ENCODE measurements at regions not wholly inside any gene's neighbourhood (a gene's known extent, or its start where the extent isn't known, plus 50 kb on each side); places are given as distances from the start of the nearest gene placed in this dataset.

DNA sequence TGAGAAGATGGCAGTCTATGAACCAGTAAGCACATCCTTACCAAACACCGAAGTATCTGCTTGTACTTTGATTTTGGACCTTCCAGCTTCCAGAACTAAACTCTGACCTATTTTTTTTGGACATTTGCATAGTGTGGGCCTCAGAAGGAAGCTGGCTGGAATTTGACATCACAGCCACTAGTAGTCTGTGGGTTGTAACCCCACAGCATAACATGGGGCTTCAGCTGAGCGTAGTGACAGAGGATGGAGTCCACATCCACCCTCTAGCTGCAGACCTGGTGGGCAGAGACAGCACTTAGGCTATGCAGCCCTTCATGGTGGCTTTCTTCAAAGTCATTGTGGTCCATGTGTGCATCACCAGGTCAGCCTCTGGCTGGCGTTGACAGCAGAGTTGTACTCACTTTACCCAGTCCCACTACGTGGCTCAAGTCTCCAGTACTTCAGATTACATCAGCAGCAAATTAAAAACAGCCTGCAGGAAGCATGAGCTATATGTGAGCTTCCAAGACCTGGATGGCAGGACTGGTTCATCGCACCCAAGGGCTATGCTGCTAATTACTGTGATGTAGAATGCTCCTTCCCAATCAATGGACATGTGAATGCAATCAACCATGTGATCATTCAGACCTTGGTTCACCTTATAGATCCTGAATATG, 58.6 kb upstream of the VPREB1 start:
- TF ChIP-seq, protein P1, sequence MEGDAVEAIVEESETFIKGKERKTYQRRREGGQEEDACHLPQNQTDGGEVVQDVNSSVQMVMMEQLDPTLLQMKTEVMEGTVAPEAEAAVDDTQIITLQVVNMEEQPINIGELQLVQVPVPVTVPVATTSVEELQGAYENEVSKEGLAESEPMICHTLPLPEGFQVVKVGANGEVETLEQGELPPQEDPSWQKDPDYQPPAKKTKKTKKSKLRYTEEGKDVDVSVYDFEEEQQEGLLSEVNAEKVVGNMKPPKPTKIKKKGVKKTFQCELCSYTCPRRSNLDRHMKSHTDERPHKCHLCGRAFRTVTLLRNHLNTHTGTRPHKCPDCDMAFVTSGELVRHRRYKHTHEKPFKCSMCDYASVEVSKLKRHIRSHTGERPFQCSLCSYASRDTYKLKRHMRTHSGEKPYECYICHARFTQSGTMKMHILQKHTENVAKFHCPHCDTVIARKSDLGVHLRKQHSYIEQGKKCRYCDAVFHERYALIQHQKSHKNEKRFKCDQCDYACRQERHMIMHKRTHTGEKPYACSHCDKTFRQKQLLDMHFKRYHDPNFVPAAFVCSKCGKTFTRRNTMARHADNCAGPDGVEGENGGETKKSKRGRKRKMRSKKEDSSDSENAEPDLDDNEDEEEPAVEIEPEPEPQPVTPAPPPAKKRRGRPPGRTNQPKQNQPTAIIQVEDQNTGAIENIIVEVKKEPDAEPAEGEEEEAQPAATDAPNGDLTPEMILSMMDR (IDR thresholded peaks at IDR 0.05; ENCODE audit: poor library complexity, severe bottlenecking) = no peak
- TF ChIP-seq TAF1 (IDR thresholded peaks at IDR 0.05; ENCODE audit: low read depth) (no peak), EP300 (conservative IDR thresholded peaks at IDR 0.05; ENCODE audit: poor library complexity, severe bottlenecking) (no peak), SMC3 (conservative IDR thresholded peaks at IDR 0.05; ENCODE audit: poor library complexity) (no peak), EZH2 (IDR thresholded peaks at IDR 0.05; ENCODE audit: borderline replicate concordance, insufficient read depth, low read length, poor library complexity, severe bottlenecking) (no peak)
- TF ChIP-seq, protein P2, sequence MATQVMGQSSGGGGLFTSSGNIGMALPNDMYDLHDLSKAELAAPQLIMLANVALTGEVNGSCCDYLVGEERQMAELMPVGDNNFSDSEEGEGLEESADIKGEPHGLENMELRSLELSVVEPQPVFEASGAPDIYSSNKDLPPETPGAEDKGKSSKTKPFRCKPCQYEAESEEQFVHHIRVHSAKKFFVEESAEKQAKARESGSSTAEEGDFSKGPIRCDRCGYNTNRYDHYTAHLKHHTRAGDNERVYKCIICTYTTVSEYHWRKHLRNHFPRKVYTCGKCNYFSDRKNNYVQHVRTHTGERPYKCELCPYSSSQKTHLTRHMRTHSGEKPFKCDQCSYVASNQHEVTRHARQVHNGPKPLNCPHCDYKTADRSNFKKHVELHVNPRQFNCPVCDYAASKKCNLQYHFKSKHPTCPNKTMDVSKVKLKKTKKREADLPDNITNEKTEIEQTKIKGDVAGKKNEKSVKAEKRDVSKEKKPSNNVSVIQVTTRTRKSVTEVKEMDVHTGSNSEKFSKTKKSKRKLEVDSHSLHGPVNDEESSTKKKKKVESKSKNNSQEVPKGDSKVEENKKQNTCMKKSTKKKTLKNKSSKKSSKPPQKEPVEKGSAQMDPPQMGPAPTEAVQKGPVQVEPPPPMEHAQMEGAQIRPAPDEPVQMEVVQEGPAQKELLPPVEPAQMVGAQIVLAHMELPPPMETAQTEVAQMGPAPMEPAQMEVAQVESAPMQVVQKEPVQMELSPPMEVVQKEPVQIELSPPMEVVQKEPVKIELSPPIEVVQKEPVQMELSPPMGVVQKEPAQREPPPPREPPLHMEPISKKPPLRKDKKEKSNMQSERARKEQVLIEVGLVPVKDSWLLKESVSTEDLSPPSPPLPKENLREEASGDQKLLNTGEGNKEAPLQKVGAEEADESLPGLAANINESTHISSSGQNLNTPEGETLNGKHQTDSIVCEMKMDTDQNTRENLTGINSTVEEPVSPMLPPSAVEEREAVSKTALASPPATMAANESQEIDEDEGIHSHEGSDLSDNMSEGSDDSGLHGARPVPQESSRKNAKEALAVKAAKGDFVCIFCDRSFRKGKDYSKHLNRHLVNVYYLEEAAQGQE (IDR thresholded peaks at IDR 0.05; ENCODE audit: borderline replicate concordance) = no peak
